ENCODE measurements at regions not wholly inside any gene's neighbourhood (a gene's known extent, or its start where the extent isn't known, plus 50 kb on each side); places are given as distances from the start of the nearest gene placed in this dataset.

DNA sequence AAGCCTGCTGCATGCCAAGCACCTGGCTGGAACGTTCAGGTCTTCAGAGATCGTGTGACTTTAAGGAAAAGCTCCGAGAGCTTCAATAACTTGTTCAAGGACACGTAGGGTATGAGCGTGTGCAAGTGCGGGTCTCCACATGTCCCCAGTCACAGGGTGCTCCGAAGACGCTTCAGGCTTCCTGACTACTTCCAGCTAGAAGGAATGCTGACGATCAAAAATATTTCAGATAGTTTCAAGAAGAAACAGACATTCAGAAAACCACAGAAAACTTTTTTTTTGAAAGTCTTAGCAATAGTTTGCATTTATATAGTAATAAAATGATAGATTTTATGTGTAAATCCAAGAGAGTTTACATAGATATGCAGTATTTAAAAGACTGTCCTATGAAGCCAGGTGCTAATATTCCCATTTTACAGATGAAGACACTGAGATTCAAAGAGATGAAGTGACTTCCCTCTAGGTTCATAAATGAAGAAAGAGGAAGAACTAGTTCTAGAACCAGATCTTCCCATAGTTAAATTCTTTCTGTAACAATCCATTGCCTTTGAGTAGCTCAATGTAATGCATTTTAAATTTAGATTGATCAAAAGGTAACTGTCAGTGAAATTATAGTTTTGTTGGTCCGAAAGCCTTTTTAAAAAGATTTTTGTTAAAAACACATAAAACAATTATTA, 247.6 kb downstream of the MYLK4 start:
- no peak for TF ChIP-seq GATA2 (IDR thresholded peaks at IDR 0.05; ENCODE audit: low read depth, low read length)
- TF ChIP-seq GATA3 (IDR thresholded peaks at IDR 0.05; ENCODE audit: low read depth, low read length) = no peak
